Esophagus muscularis mucosa (tissue), 4 donors: ENCODE measurements at regions not wholly inside any gene's neighbourhood (a gene's known extent, or its start where the extent isn't known, plus 50 kb on each side); places are given as distances from the start of the nearest gene placed in this dataset.

Source experiments
- DNase-seq: peaks from one replicate; pipeline ENCODE4 v3.0.0-alpha.2; 2017; ENCODE audit errors: extremely low spot score
- H3K27ac ChIP-seq, 4 donors: fragments of 200-600 bp; sonication (generic); replicated peaks in 1 of 4; 1 replicate in 3 of 4; 2 replicates in 1 of 4; pipeline ENCODE4 v1.5.1; 2016 to 2019; ENCODE audit warnings: mild to moderate bottlenecking in 1 of 4
- H3K27me3 ChIP-seq, 4 donors: fragments of 200-600 bp; sonication (generic); one replicate each; pipeline versions ENCODE4 v1.5.1 to v1.6.0; 2016 to 2019
- H3K36me3 ChIP-seq, 4 donors: fragments of 200-600 bp; sonication (generic); one replicate each; pipeline ENCODE4 v1.5.1; 2016 to 2019
- H3K4me1 ChIP-seq, 4 donors: fragments of 200-600 bp; sonication (generic); one replicate each; pipeline ENCODE4 v1.5.1; 2016 to 2019
- H3K4me3 ChIP-seq, 4 donors: fragments of 200-600 bp; sonication (generic); 1 replicate in 2 of 4; 2 replicates in 2 of 4; pipeline ENCODE4 v1.5.1; 2016 to 2019; ENCODE audit warnings: mild to moderate bottlenecking in 4 of 4, moderate library complexity in 1 of 4
- H3K9me3 ChIP-seq, 4 donors: fragments of 200-600 bp; sonication (generic); 1 replicate in 3 of 4; 2 replicates in 1 of 4; pipeline ENCODE4 v1.5.1; 2016 to 2019
- CTCF ChIP-seq, 3 experiments: fragments of 200-600 bp in 2 of 3; fragments of 450-650 bp in 1 of 3; sonication (generic) in 2 of 3; IDR thresholded peaks; one replicate each; pipeline ENCODE4 v1.5.1; 2017 to 2019; ENCODE audit warnings: antibody characterized with exemption in 3 of 3, mild to moderate bottlenecking in 2 of 3, moderate library complexity in 1 of 3
- EP300 ChIP-seq: sonication (generic); formaldehyde crosslinking; IDR thresholded peaks from one replicate; pipeline ENCODE4 v1.6.1; 2017; ENCODE audit warnings: antibody characterized with exemption
- POLR2A ChIP-seq: fragments of 450-650 bp; IDR thresholded peaks from one replicate; pipeline ENCODE4 v1.6.1; 2017; ENCODE audit warnings: antibody characterized with exemption, moderate library complexity, mild to moderate bottlenecking, low read depth
- POLR2AphosphoS5 ChIP-seq, 2 donors: sonication (generic); formaldehyde crosslinking; IDR thresholded peaks; one replicate each; pipeline ENCODE4 v1.6.1; 2017; ENCODE audit warnings: antibody characterized with exemption in 2 of 2
- WGBS: methylation state at CpG from one replicate; pipeline ENCODE4 v1.1.5; 2018; 5-methylcytosine and 5-hydroxymethylcytosine counted together
- intact Hi-C: fragments of 100-400 bp; cut with DNase I; formaldehyde crosslinking; loops from one replicate; pipeline ENCODE4 v1.15.1; 2023

DNA sequence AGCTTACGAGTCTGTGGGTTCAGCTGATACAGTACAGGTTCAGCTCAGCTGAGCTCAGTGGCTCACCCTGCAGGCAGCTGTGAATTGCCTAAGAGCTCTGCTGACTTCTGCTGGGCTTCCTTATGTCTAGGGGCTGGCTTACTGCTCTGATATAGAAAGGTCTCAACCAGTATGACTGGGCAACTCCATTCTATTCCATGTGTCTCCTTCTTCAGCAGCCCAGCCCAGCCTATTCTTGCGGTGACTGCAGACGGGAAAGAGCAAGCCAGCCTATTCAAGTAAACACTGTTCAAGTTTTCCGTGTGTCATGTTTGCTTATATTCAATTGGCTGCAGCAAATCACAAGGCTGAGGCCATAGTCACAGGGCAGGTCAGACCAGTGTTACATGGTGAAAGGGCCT is 615.4 kb upstream of the ZFP42 start:
- WGBS: 80% methylated on average over 4 of the region's 4 CpGs
- H3K9me3 ChIP-seq: no peaks in the 10 kb centered on the region

GRCh38 chr4:187383181-187383580 is 612.4 kb upstream of the ZFP42 start:
- Histone ChIP-seq H3K27ac (no peak overlapping the region), H3K4me3 (no peak overlapping the region), H3K36me3 (no peaks in the 10 kb centered on the region), H3K4me1 (no peaks in the 10 kb centered on the region), H3K9me3 (no peaks in the 10 kb centered on the region), H3K27me3 (no peaks in the 10 kb centered on the region)
- TF ChIP-seq EP300: no peak
- TF ChIP-seq POLR2A: no peak
- no peak for TF ChIP-seq POLR2AphosphoS5 (IDR thresholded peaks at IDR 0.05)
- TF ChIP-seq CTCF (IDR thresholded peaks at IDR 0.05): no peak
- intact Hi-C loops: no loop called here
- no peak for DNase-seq

More for the DNA sequence above, 615.4 kb upstream of the ZFP42 start:
- intact Hi-C loops: no loop called here
- no peaks in the 10 kb centered on the region for H3K4me1 ChIP-seq
- TF ChIP-seq CTCF (IDR thresholded peaks at IDR 0.05) (no peak), EP300 (no peak), POLR2A (no peak), POLR2AphosphoS5 (IDR thresholded peaks at IDR 0.05) (no peak)
- H3K27ac ChIP-seq: no peak overlapping the region
- DNase-seq: no peak
- H3K36me3 ChIP-seq: no peaks in the 10 kb centered on the region
- no peak overlapping the region for H3K4me3 ChIP-seq
- no peaks in the 10 kb centered on the region for H3K27me3 ChIP-seq

DNA sequence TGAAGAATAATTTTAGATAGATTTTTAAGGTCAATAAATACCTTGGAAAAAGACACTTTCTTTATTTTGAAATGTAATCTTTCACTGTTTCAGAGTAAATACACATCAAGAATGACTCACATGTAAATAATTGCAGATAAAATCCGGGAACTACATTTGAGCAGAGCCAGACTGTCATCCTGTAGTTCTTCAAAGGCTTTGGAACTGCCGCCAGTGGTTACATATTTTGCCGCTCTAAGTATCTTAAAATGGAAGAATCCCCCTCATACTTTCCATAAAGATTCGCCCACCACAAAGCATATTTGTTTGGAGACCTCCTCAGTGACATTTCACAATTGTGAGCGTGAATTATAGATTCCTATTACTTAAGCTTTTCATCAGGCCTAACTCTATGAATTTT is 607.8 kb upstream of the ZFP42 start:
- Histone ChIP-seq H3K4me3 (no peak overlapping the region), H3K4me1 (no peaks in the 10 kb centered on the region), H3K27me3 (no peaks in the 10 kb centered on the region), H3K27ac (no peak overlapping the region), H3K36me3 (no peaks in the 10 kb centered on the region), H3K9me3 (no peaks in the 10 kb centered on the region)
- WGBS: 70% methylated on average over 5 of the region's 5 CpGs
- TF ChIP-seq CTCF (IDR thresholded peaks at IDR 0.05) (no peak), EP300 (no peak), POLR2A (no peak), POLR2AphosphoS5 (IDR thresholded peaks at IDR 0.05) (no peak)
- no peak for DNase-seq
- intact Hi-C loops: no loop called here

GRCh38 chr4:187389420-187389819 is 606.2 kb upstream of the ZFP42 start:
- intact Hi-C loops: no loop called here
- TF ChIP-seq POLR2AphosphoS5 (IDR thresholded peaks at IDR 0.05) (no peak), EP300 (no peak), CTCF (IDR thresholded peaks at IDR 0.05) (no peak), POLR2A (no peak)

GRCh38 chr4:187390646-187391045 is 604.9 kb upstream of the ZFP42 start:
- no peaks in the 10 kb centered on the region for H3K9me3 ChIP-seq
- WGBS: 94% methylated on average over 1 of the region's 1 CpG
- H3K4me1 ChIP-seq: no peaks in the 10 kb centered on the region
- intact Hi-C loops: no loop called here
- no peak overlapping the region for H3K4me3 ChIP-seq
- DNase-seq: no peak
- H3K27ac ChIP-seq: no peak overlapping the region
- TF ChIP-seq POLR2A: no peak
- TF ChIP-seq CTCF (IDR thresholded peaks at IDR 0.05): no peak
- no peak for TF ChIP-seq EP300
- TF ChIP-seq POLR2AphosphoS5 (IDR thresholded peaks at IDR 0.05): no peak
- H3K36me3 ChIP-seq: no peaks in the 10 kb centered on the region
- no peaks in the 10 kb centered on the region for H3K27me3 ChIP-seq

More at GRCh38 chr4:187389420-187389819, 606.2 kb upstream of the ZFP42 start:
- H3K4me3 ChIP-seq: no peak overlapping the region
- H3K9me3 ChIP-seq: no peaks in the 10 kb centered on the region
- H3K27me3 ChIP-seq: no peaks in the 10 kb centered on the region
- no peaks in the 10 kb centered on the region for H3K4me1 ChIP-seq
- no peak overlapping the region for H3K27ac ChIP-seq
- no peaks in the 10 kb centered on the region for H3K36me3 ChIP-seq
- no peak for DNase-seq
- WGBS: 81% methylated on average over 4 of the region's 4 CpGs
